NOMO-1 treated with dmso at 0.1 percent for 144 hours (cell line): ENCODE measurements at regions not wholly inside any gene's neighbourhood (a gene's known extent, or its start where the extent isn't known, plus 50 kb on each side); places are given as distances from the start of the nearest gene placed in this dataset.

Source experiments
- DNase-seq: peaks from one replicate; lab custom pipeline; 2025; ENCODE audit not compliant: unreplicated experiment; lab: John Stamatoyannopoulos, UW

GRCh38 chr2:133809485-133809884, 241.2 kb upstream of the NCKAP5 start:
- no peak for DNase-seq

GRCh38 chr2:133810559-133810958, 242.3 kb upstream of the NCKAP5 start:
- DNase-seq = no peak

GRCh38 chr2:133811409-133812125, 243.3 kb upstream of the NCKAP5 start:
- no peak for DNase-seq

- no peak for DNase-seq
These were observed 244.8 kb upstream of the NCKAP5 start for GRCh38 chr2:133812826-133813617.

- no peak for DNase-seq
These were observed 246.6 kb upstream of the NCKAP5 start for GRCh38 chr2:133814890-133815289.

GRCh38 chr2:133816037-133816436, 247.8 kb upstream of the NCKAP5 start:
- DNase-seq = no peak

GRCh38 chr2:133817680-133818566, 249.7 kb upstream of the NCKAP5 start:
- no peak for DNase-seq

- no peak for DNase-seq
These were observed 250.4 kb upstream of the NCKAP5 start for GRCh38 chr2:133818661-133819060.

GRCh38 chr2:133819906-133820305, 251.6 kb upstream of the NCKAP5 start:
- DNase-seq = no peak

- no peak for DNase-seq
These were observed 253.0 kb upstream of the NCKAP5 start for GRCh38 chr2:133821107-133821760.

- DNase-seq = no peak
These were observed 254.4 kb upstream of the NCKAP5 start for GRCh38 chr2:133822517-133823225.

- DNase-seq = no peak
These were observed 254.9 kb upstream of the NCKAP5 start for GRCh38 chr2:133823226-133823550.

- DNase-seq = no peak
These were observed 256.6 kb upstream of the NCKAP5 start for GRCh38 chr2:133824869-133825268.

- no peak for DNase-seq
These were observed 257.5 kb upstream of the NCKAP5 start for GRCh38 chr2:133825778-133826177.

GRCh38 chr2:133828913-133829312, 260.6 kb upstream of the NCKAP5 start:
- no peak for DNase-seq

- no peak for DNase-seq
These were observed 261.3 kb upstream of the NCKAP5 start for GRCh38 chr2:133829450-133830020.

GRCh38 chr2:133833746-133834145, 265.5 kb upstream of the NCKAP5 start:
- no peak for DNase-seq

- no peak for DNase-seq
These were observed 267.8 kb upstream of the NCKAP5 start for GRCh38 chr2:133835821-133836619.

GRCh38 chr2:133836691-133837345, 268.6 kb upstream of the NCKAP5 start:
- no peak for DNase-seq
